HEK293T (cell line): ENCODE measurements at regions not wholly inside any gene's neighbourhood (a gene's known extent, or its start where the extent isn't known, plus 50 kb on each side); places are given as distances from the start of the nearest gene placed in this dataset.

Experiments used
- BHLHE40 ChIP-seq: fragments of 450-650 bp; IDR thresholded peaks from 2 replicates; pipeline ENCODE4 v1.6.1; 2016; ENCODE audit warnings: mild to moderate bottlenecking, moderate library complexity, borderline replicate concordance
- FOXA1 ChIP-seq: fragments of 450-650 bp; IDR thresholded peaks from 2 replicates; pipeline ENCODE4 v1.6.1; 2016; ENCODE audit warnings: mild to moderate bottlenecking
- FOXK2 ChIP-seq: fragments of 450-650 bp; IDR thresholded peaks from 2 replicates; pipeline ENCODE4 v1.6.1; 2016; ENCODE audit warnings: mild to moderate bottlenecking
- FOXM1 ChIP-seq: fragments of 450-650 bp; IDR thresholded peaks from 2 replicates; pipeline ENCODE4 v1.6.1; 2017; ENCODE audit warnings: mild to moderate bottlenecking, borderline replicate concordance
- NFRKB ChIP-seq: fragments of 450-650 bp; IDR thresholded peaks from 2 replicates; pipeline ENCODE4 v1.6.1; 2016; ENCODE audit warnings: mild to moderate bottlenecking, moderate library complexity
- SP1 ChIP-seq: fragments of 450-650 bp; IDR thresholded peaks from 2 replicates; pipeline ENCODE4 v1.6.1; 2017
- TARDBP ChIP-seq: fragments of 450-650 bp; IDR thresholded peaks from 2 replicates; pipeline ENCODE4 v1.6.1; 2016

- no peak for TF ChIP-seq FOXM1
- no peak for TF ChIP-seq BHLHE40
- TF ChIP-seq FOXK2: no peak
- no peak for TF ChIP-seq SP1
- no peak for TF ChIP-seq FOXA1
- TF ChIP-seq NFRKB: no peak
- no peak for TF ChIP-seq TARDBP
These were observed 274.8 kb upstream of the SLC39A10 start for GRCh38 chr2:195382186-195382585.
